Effector memory CD8-positive, alpha-beta T cell (primary cell): ENCODE measurements at regions not wholly inside any gene's neighbourhood (a gene's known extent, or its start where the extent isn't known, plus 50 kb on each side); places are given as distances from the start of the nearest gene placed in this dataset.

Source experiments
- ATAC-seq: fragments of 150-1000 bp; cut with Tn5 transposase; replicated peaks from 2 replicates; pipeline ENCODE4 v1.10.0; 2021; ENCODE audit warnings: mild to moderate bottlenecking, moderate library complexity
- DNase-seq, 3 experiments: peaks; one replicate each; pipeline ENCODE4 v3.0.0; 2021
- H3K27ac Mint-ChIP-seq, 2 donors: one replicate each; pipeline ENCODE4 v1.8.0; 2022; ENCODE audit warnings: mild to moderate bottlenecking in 2 of 2, mixed read lengths in 2 of 2, moderate library complexity in 2 of 2
- H3K27me3 Mint-ChIP-seq, 2 donors: one replicate each; pipeline ENCODE4 v1.8.0; 2022; ENCODE audit warnings: mixed read lengths in 2 of 2
- H3K36me3 Mint-ChIP-seq: one replicate; pipeline ENCODE4 v1.8.0; 2022; ENCODE audit warnings: mild to moderate bottlenecking, moderate library complexity, mixed read lengths; ENCODE audit not compliant: insufficient read depth
- H3K4me1 Mint-ChIP-seq, 2 donors: one replicate each; pipeline ENCODE4 v1.8.0; 2022; ENCODE audit warnings: low read depth in 2 of 2, mixed read lengths in 2 of 2
- H3K4me3 Mint-ChIP-seq, 2 donors: one replicate each; pipeline ENCODE4 v1.8.0; 2022; ENCODE audit warnings: mild to moderate bottlenecking in 2 of 2, mixed read lengths in 2 of 2, moderate library complexity in 2 of 2
- H3K9me3 Mint-ChIP-seq, 2 donors: one replicate each; pipeline ENCODE4 v1.8.0; 2022; ENCODE audit warnings: mixed read lengths in 2 of 2

DNA sequence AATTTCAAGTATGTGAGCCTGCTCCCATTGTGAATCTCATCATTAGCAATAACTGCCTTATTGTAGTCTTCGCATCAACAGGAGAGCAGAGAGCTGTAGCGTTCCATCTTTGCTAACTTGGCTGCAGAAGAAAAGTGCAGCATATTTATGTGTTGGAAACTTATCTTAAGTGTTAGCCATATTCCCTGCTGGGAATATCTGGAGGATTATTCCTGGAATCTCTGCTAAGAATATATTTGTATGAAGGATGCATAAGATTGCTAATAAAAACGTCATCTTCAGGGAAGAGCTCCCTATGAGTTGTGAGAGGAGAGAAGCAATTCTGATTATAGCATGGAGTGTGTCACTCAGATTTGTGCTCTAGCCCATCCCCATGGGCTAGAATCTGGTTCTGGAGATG, 115.1 kb upstream of the REG3G start:
- no peak for ATAC-seq
- DNase-seq = no peak
- Mint-ChIP-seq H3K9me3 (peaks cover 3 to 15% of the 10 kb centered on the region in 2 donors), H3K27me3 (no peaks in the 10 kb centered on the region), H3K4me1 (no peaks in the 10 kb centered on the region), H3K36me3 (no peaks in the 10 kb centered on the region), H3K4me3 (no peak overlapping the region), H3K27ac (no peak overlapping the region)

DNA sequence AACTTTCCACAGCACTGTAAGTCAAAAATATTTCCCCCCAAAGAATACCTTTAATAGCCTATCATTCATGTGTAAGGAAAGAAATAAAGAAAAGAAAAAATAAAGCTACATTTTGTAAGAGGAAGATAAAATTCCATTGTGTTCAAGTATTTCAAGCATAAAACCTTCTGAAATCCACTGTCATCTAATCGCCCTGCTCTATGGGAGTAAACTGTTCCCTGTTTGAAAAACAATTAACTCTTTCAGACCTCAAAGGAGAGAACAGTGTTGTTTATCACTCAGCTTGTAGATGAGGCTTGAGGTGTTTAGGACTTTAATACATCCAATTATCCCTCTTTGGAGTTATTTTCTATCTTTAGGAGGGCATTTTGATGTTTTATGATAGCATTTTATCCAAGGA, 112.2 kb upstream of the REG3G start:
- Mint-ChIP-seq H3K4me3 (no peak overlapping the region), H3K27me3 (no peaks in the 10 kb centered on the region), H3K9me3 (peaks cover 3 to 15% of the 10 kb centered on the region in 2 donors), H3K4me1 (no peaks in the 10 kb centered on the region), H3K36me3 (no peaks in the 10 kb centered on the region), H3K27ac (no peak overlapping the region)
- DNase-seq (no peak), ATAC-seq (no peak)

DNA sequence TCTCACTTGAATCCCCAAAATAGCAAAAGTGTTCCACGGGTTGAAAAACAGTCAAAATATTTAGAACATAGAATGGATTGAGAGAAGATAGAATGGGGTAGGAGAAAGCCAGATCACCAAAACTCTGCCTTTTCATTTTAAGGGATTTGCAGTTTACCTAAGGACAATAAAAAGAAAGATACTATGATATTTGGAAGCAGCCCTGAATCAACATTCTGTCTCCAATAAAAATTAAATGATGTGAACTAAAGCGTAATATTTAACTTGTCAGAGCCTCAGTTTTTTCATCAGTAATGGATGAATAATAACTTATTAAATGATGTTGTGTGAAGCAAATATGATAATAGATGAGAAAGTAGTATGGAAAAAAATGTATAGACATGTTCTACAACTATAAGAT, 100.2 kb upstream of the REG3G start:
- ATAC-seq (no peak), DNase-seq (no peak)
- Mint-ChIP-seq H3K4me3 (no peak overlapping the region), H3K27me3 (no peaks in the 10 kb centered on the region), H3K4me1 (no peaks in the 10 kb centered on the region), H3K9me3 (peaks cover 7 to 14% of the 10 kb centered on the region in 2 donors), H3K36me3 (no peaks in the 10 kb centered on the region), H3K27ac (no peak overlapping the region)

DNA sequence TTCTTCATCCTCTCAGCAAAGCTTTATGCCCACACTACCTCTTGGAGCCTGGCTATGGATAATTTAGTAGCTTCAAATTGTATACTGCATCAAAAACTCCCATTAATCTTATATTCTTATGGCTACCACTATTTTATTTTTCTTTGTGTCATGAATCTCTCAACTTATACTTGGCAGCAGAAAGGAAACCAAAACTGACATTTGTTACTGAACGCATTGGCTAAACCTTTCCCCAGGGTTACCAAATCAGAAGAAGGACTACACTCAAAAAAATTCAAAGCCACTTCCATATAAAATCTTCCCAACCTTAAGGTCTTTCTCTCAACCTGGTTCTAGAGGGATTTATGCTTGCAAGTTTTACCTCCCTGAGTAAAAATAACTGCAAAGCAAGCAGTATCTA, 97.0 kb upstream of the REG3G start:
- H3K9me3 Mint-ChIP-seq = peaks cover 13 to 14% of the 10 kb centered on the region in 2 donors
- DNase-seq (no peak), ATAC-seq (no peak)
- no peaks in the 10 kb centered on the region for H3K36me3 Mint-ChIP-seq
- H3K4me3 Mint-ChIP-seq = no peak overlapping the region
- H3K27ac Mint-ChIP-seq = no peak overlapping the region
- no peaks in the 10 kb centered on the region for H3K27me3 Mint-ChIP-seq
- H3K4me1 Mint-ChIP-seq = no peaks in the 10 kb centered on the region

DNA sequence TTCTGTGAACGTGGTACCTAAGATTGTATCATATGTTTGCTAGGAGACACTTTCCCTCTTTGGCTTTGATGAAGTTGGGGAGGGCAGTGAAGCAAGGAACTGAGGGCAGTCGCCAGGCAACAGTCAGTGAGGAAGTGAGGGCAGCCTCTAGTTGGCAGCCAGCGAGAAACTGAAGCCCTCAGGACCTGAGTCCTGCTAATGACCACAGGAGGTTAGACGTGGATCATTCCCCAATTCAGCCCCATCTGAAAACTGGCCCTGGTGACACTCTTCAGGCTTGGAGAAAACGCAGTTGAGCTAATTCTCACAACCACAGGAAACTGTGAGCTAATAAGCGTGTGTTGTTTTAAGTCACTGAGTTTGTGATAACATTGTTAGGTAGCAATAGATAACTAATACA, 84.5 kb upstream of the REG3G start:
- Mint-ChIP-seq H3K9me3 (no peaks in the 10 kb centered on the region), H3K27me3 (no peaks in the 10 kb centered on the region), H3K36me3 (no peaks in the 10 kb centered on the region), H3K4me3 (no peak overlapping the region), H3K27ac (no peak overlapping the region), H3K4me1 (no peaks in the 10 kb centered on the region)
- ATAC-seq (no peak), DNase-seq (no peak)

DNA sequence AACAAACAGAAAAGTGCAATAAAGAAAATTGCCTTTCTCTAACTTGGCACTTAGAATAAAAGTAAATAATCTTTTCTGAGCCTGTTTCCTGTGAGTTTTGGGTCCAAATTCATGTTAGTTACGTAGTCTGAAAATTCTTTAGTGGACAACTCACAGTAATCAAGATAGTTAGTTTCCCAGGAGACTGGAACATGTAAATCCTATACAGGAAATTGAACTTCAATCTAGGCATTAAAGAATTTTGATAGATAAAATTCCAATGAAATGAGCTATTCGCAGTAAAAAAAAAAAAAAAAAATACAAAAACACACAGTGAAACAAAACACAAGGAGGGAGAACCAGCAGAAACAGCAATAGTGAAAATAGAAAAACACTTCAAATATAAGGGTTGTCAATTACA, 83.8 kb upstream of the REG3G start:
- H3K27me3 Mint-ChIP-seq = no peaks in the 10 kb centered on the region
- no peak for DNase-seq
- no peak for ATAC-seq
- peaks cover 3% of the 10 kb centered on the region for H3K36me3 Mint-ChIP-seq
- H3K4me3 Mint-ChIP-seq = no peak overlapping the region
- H3K4me1 Mint-ChIP-seq = no peaks in the 10 kb centered on the region
- no peak overlapping the region for H3K27ac Mint-ChIP-seq
- H3K9me3 Mint-ChIP-seq = no peaks in the 10 kb centered on the region

DNA sequence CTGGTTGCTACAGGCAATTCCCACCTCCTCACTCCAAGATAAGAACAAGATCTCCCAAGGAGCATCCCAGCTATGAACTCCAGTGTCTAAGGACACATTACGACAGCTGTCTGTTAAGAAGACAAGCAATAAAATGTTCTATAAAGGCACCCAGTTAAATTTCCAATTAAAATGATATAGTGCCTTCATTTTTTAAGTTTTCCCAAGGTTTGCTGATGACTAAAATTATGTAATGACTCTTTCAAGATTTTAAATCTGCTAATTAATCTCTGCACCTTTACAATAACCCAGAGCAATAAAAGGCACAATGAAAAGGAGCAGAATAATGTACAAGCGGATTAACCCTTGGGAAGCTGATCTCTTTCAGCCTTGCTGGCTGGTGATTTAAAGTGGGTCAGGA, 61.6 kb upstream of the REG3G start:
- H3K4me1 Mint-ChIP-seq = no peaks in the 10 kb centered on the region
- no peaks in the 10 kb centered on the region for H3K27me3 Mint-ChIP-seq
- ATAC-seq (no peak), DNase-seq (no peak)
- H3K4me3 Mint-ChIP-seq = no peak overlapping the region
- no peak overlapping the region for H3K27ac Mint-ChIP-seq
- H3K36me3 Mint-ChIP-seq = no peaks in the 10 kb centered on the region
- H3K9me3 Mint-ChIP-seq = peaks cover 9 to 10% of the 10 kb centered on the region in 2 donors

DNA sequence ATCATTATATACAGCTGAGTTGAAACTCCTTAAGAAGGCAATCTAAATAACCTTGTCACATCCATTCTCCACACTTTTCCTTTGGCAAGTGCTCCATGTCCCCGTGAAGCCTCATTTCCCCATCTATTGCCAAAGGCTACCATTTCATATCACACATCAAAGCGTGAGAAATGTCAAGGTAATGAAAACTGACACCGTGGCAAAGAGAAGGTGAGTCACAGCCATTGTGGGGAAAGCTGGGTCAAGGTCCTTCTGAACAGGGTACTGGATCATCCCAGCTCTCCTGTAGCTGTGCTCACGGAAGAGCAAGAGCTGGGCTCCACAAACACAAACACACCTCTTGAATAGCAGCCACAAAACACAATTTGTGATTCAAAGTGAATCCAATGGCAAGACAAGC, 58.2 kb upstream of the REG3G start:
- H3K36me3 Mint-ChIP-seq = no peaks in the 10 kb centered on the region
- H3K27ac Mint-ChIP-seq = no peak overlapping the region
- DNase-seq = no peak
- no peak overlapping the region for H3K4me3 Mint-ChIP-seq
- H3K4me1 Mint-ChIP-seq = no peaks in the 10 kb centered on the region
- H3K9me3 Mint-ChIP-seq = peaks cover 9 to 10% of the 10 kb centered on the region in 2 donors
- no peaks in the 10 kb centered on the region for H3K27me3 Mint-ChIP-seq
- ATAC-seq = no peak

DNA sequence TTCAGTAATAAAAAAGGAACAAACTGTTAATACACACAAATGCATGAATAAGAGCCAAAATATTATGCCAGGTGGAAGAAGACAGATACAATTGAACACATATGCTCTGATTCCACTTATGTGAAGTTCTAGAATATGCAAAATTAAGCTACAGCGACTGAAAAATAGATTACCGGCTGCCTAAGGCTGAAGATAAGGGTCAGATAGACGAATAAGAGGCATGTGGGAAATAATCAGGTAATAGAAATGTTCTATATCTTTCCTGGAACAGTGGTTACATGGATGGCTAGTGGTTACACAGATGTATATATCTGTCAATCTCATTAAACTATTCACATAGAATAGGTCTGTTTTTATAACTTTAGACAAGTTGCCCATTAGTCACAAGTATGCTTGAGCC, 51.9 kb upstream of the REG3G start:
- H3K4me3 Mint-ChIP-seq = no peak overlapping the region
- DNase-seq (no peak), ATAC-seq (no peak)
- no peaks in the 10 kb centered on the region for H3K36me3 Mint-ChIP-seq
- H3K27me3 Mint-ChIP-seq = no peaks in the 10 kb centered on the region
- peaks cover 2 to 7% of the 10 kb centered on the region in 2 donors for H3K9me3 Mint-ChIP-seq
- no peaks in the 10 kb centered on the region for H3K4me1 Mint-ChIP-seq
- H3K27ac Mint-ChIP-seq = no peak overlapping the region
